Activated B cell treated with CpG ODN at 0.5 μM for 24 hours (primary cell): ENCODE measurements at regions not wholly inside any gene's neighbourhood (a gene's known extent, or its start where the extent isn't known, plus 50 kb on each side); places are given as distances from the start of the nearest gene placed in this dataset.

Experiments used
- ATAC-seq: fragments of 200-7000 bp; cut with Tn5 transposase; one replicate; pipeline ENCODE4 v1.10.0; 2021; ENCODE audit warnings: low read depth, mild to moderate bottlenecking, moderate library complexity
- CTCF ChIA-PET: fragments of 350-600 bp; sonication (Branson Sonifier 250); formaldehyde crosslinking; loops from one replicate; lab custom pipeline; 2021; ENCODE audit warnings: antibody characterized with exemption; lab: Charles Lee
- POLR2A ChIA-PET: fragments of 350-600 bp; sonication (Branson Sonifier 250); formaldehyde crosslinking; loops from one replicate; lab custom pipeline; 2021; ENCODE audit warnings: antibody characterized with exemption; lab: Charles Lee
- DNase-seq: peaks from one replicate; pipeline ENCODE4 v3.0.0; 2022
- H3K27ac Mint-ChIP-seq: one replicate; pipeline ENCODE4 v1.8.0; 2020; ENCODE audit warnings: mixed read lengths
- H3K27me3 Mint-ChIP-seq: one replicate; pipeline ENCODE4 v1.8.0; 2021; ENCODE audit warnings: mixed read lengths
- H3K36me3 Mint-ChIP-seq: one replicate; pipeline ENCODE4 v1.8.0; 2021; ENCODE audit warnings: low read depth, mixed read lengths
- H3K4me1 Mint-ChIP-seq: one replicate; pipeline ENCODE4 v1.8.0; 2021; ENCODE audit warnings: mixed read lengths
- H3K4me3 Mint-ChIP-seq: one replicate; pipeline ENCODE4 v1.8.0; 2020; ENCODE audit warnings: mild to moderate bottlenecking, mixed read lengths
- H3K9me3 Mint-ChIP-seq: one replicate; pipeline ENCODE4 v1.8.0; 2020; ENCODE audit warnings: mixed read lengths
- CTCF ChIP-seq: fragments of 200-600 bp; IDR thresholded peaks from one replicate; pipeline ENCODE4 v1.8.0; 2022; ENCODE audit warnings: antibody characterized with exemption, mild to moderate bottlenecking
- intact Hi-C: fragments of 100-400 bp; cut with micrococcal nuclease; formaldehyde crosslinking; loops from one replicate; pipeline ENCODE4 v1.15.1; 2024

DNA sequence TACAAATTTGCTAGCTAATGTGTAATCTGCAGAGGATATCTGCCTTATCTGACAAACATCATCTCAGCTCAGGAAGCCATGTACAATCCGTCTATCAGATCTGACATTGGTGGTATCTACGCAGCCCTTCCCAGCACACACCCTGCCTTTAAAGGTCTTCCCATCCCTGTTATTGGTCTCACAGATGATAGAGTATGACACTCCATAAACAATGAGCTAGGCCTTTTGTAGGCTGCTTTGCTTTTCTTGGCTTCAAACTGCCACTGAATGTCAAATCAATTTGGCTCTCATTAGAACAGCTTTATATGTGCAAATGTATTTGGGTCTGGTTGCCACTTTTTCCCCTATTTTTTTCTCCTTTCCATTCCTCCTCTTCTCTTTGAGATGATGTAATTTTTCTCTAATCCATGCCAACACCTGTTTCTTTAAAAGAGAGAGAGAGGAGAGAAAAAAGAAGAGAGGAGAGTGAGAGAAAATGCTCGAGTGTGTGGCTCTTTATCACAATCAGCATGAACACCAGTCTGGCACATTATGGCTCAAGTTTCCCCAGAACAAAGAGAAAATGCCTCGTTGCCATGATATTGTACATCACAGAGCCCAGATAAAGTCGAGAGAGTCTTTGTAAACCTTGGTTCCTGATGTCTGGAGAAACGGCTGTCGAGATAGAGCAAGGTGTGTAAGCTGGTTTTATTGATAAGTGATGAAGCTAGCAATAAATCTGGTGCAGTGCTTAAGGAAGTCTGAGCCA, 80.8 kb upstream of the DPH6 start:
- H3K36me3 Mint-ChIP-seq = no peaks in the 10 kb centered on the region
- no peaks in the 10 kb centered on the region for H3K27me3 Mint-ChIP-seq
- ChIA-PET POLR2A (no interaction called here), CTCF (no interaction called here)
- no peak for TF ChIP-seq CTCF
- DNase-seq (no peak), ATAC-seq (no peak)
- H3K9me3 Mint-ChIP-seq = no peaks in the 10 kb centered on the region
- no peak overlapping the region for H3K27ac Mint-ChIP-seq
- H3K4me3 Mint-ChIP-seq = no peak overlapping the region
- H3K4me1 Mint-ChIP-seq = no peaks in the 10 kb centered on the region
- intact Hi-C loops = no loop called here

- H3K9me3 Mint-ChIP-seq = no peaks in the 10 kb centered on the region
These were observed 81.7 kb upstream of the DPH6 start for GRCh38 chr15:35627696-35628095.

GRCh38 chr15:35629766-35630165, 83.8 kb upstream of the DPH6 start:
- Mint-ChIP-seq H3K4me3 (no peak overlapping the region), H3K36me3 (no peaks in the 10 kb centered on the region), H3K27ac (no peak overlapping the region), H3K4me1 (no peaks in the 10 kb centered on the region), H3K9me3 (no peaks in the 10 kb centered on the region), H3K27me3 (no peaks in the 10 kb centered on the region)
- no peak for TF ChIP-seq CTCF
- ATAC-seq (no peak), DNase-seq (no peak)
- ChIA-PET POLR2A (no interaction called here), CTCF (no interaction called here)
- intact Hi-C loops = no loop called here

More at GRCh38 chr15:35627696-35628095, 81.7 kb upstream of the DPH6 start:
- intact Hi-C loops = no loop called here
- no peak for DNase-seq
- Mint-ChIP-seq H3K27me3 (no peaks in the 10 kb centered on the region), H3K36me3 (no peaks in the 10 kb centered on the region), H3K4me3 (no peak overlapping the region), H3K4me1 (no peaks in the 10 kb centered on the region), H3K27ac (no peak overlapping the region)
- no peak for ATAC-seq
- no peak for TF ChIP-seq CTCF
- CTCF ChIA-PET = no interaction called here
- POLR2A ChIA-PET = no interaction called here

- no peaks in the 10 kb centered on the region for H3K27me3 Mint-ChIP-seq
- intact Hi-C loops = no loop called here
- H3K4me1 Mint-ChIP-seq = no peaks in the 10 kb centered on the region
- DNase-seq (no peak), ATAC-seq (no peak)
- TF ChIP-seq CTCF = no peak
- ChIA-PET CTCF (no interaction called here), POLR2A (no interaction called here)
- no peaks in the 10 kb centered on the region for H3K9me3 Mint-ChIP-seq
- no peak overlapping the region for H3K27ac Mint-ChIP-seq
- no peak overlapping the region for H3K4me3 Mint-ChIP-seq
- no peaks in the 10 kb centered on the region for H3K36me3 Mint-ChIP-seq
These were observed 84.6 kb upstream of the DPH6 start for GRCh38 chr15:35630532-35630931.

DNA sequence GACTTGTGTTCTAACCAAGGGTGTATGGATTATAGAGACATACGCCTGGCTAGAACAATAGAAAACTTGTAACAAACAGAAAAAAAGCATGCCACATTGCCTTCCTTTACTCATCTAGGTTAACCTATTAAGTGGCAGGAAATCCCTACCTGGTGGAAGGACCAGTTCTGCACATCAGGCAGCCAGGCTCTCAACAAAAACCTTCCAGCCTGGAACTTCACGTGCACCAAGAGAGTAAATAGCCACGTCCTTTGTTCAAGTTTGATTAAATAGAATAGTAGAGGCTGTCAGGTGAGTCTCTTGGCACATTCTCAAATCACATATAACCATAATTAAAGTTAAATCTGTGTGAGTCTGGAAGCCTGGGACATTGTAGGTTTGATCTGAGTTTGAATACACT, 85.0 kb upstream of the DPH6 start:
- H3K4me3 Mint-ChIP-seq = no peak overlapping the region

More for the DNA sequence above, 85.0 kb upstream of the DPH6 start:
- POLR2A ChIA-PET = no interaction called here
- no peak for TF ChIP-seq CTCF
- H3K9me3 Mint-ChIP-seq = no peaks in the 10 kb centered on the region
- DNase-seq (no peak), ATAC-seq (no peak)
- no peaks in the 10 kb centered on the region for H3K4me1 Mint-ChIP-seq
- H3K36me3 Mint-ChIP-seq = no peaks in the 10 kb centered on the region
- intact Hi-C loops = no loop called here
- CTCF ChIA-PET = no interaction called here
- no peak overlapping the region for H3K27ac Mint-ChIP-seq
- no peaks in the 10 kb centered on the region for H3K27me3 Mint-ChIP-seq
